GM12875 (cell line): ENCODE measurements at regions not wholly inside any gene's neighbourhood (a gene's known extent, or its start where the extent isn't known, plus 50 kb on each side); places are given as distances from the start of the nearest gene placed in this dataset.

Experiments used
- H3K4me3 ChIP-seq: one replicate; pipeline ENCODE4 v1.5.1; 2011; ENCODE audit warnings: low read depth, low read length, control low read depth
- TF ChIP-seq, protein P1 (sequence below): IDR thresholded peaks from 2 replicates; pipeline ENCODE4 v1.5.1; 2011; ENCODE audit warnings: low read depth, mild to moderate bottlenecking, control low read depth, inconsistent platforms, low read length, moderate library complexity, borderline replicate concordance; ENCODE audit not compliant: insufficient read depth

DNA sequence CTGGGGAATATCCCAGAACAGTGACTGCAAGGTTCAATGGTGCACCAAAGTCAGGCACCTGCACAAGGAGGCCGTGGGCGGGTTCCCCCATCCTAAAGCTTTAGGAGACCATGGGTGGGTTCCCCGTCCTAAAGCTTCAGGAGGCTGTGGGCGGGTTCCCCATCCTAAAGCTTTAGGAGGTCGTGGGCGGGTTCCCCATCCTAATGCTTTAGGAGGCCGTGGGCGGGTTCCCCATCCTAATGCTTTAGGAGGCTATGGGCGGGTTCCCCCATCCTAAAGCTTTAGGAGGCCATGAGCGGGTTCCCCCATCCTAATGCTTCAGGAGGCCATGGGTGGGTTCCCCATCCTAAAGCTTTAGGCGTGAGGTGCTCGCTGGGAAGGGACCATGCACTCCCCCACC is 313.3 kb downstream of the FOXL1 start:
- no peak overlapping the region for H3K4me3 ChIP-seq
- TF ChIP-seq, protein P1, sequence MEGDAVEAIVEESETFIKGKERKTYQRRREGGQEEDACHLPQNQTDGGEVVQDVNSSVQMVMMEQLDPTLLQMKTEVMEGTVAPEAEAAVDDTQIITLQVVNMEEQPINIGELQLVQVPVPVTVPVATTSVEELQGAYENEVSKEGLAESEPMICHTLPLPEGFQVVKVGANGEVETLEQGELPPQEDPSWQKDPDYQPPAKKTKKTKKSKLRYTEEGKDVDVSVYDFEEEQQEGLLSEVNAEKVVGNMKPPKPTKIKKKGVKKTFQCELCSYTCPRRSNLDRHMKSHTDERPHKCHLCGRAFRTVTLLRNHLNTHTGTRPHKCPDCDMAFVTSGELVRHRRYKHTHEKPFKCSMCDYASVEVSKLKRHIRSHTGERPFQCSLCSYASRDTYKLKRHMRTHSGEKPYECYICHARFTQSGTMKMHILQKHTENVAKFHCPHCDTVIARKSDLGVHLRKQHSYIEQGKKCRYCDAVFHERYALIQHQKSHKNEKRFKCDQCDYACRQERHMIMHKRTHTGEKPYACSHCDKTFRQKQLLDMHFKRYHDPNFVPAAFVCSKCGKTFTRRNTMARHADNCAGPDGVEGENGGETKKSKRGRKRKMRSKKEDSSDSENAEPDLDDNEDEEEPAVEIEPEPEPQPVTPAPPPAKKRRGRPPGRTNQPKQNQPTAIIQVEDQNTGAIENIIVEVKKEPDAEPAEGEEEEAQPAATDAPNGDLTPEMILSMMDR, result no peak

DNA sequence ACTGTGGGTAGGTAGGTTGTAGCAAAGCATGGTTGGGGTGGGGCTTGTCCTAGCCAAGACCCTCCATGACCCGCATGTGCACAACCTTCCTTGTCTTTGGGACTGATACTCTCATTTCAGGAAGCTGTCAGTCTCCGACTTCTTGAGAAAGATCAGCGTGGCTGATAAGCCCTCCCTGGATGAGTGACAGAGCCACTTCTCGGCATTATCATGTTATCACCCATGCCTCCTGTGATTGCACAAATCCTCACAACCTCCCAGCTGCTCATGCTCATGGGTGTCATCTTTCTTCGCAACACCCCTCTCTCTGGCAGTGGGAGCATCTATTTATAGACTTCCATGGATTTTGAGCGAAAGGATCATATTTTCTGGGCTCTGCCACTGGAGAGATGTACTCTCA is 314.2 kb downstream of the FOXL1 start:
- H3K4me3 ChIP-seq, result no peak overlapping the region
- TF ChIP-seq, protein P1, result no peak

DNA sequence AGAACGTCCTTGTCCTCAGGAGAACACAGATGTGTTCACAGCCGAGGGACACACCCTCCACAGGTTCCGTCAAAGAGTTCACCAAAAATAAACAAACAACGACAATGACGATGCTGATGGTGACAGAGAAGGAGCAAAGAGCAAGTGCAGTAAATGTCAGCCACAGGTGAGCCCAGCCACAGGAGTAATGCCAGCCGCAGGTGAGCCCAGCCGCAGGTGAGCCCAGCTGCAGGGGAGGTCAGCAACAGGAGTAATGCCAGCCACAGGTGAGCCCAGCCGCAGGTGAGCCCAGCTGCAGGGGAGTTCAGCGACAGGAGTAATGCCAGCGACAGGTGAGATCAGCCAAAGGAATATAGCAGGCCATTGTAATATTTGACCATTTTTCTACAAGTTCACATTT is 315.2 kb downstream of the FOXL1 start:
- TF ChIP-seq, protein P1, result no peak

DNA sequence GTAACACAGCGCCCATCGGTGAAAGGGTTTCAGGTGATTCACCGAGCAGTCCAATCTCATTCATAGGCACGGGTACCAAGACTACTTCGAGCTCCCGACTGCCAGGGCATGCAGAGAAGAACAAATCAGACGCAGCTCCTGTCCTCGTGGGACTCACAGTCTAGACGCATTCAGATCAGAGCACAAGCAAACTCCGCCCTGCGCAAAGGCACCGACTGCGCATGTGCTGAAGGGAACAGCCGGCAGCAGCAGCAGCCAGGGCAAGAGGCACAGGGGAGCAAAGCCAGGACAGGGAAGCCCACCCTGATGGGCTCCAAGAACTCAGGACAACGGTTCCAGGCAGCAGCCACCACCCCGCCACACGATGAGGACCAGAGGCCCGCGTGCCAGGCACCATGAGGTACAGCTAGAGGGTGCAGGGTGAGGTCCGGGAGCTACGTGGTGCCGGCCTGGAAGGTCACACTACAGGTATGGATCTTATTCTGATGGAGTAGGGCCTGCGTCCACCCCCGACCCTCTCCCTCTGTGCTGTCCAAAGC is 315.7 kb downstream of the FOXL1 start:
- TF ChIP-seq, protein P1, result no peak

More for the DNA sequence above, 315.2 kb downstream of the FOXL1 start:
- no peak overlapping the region for H3K4me3 ChIP-seq

DNA sequence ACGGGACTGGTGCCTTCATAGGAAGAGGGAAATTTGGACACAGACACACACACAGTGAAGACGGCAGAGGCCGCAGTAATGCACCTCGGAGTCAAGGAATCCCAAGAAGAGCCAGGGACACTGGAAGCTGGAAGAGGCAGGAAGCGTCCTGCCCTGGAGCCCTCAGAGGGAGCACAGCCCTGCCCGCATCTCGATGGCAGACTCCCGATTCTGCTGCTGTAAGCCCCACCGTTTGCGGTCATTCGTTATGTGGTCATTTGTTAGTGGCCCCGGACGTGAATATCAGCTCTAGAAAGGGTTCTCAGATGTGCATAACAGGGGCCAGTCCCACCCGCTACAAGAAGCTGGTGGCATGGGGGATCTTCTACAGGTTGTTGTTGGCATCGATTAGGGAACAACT is 316.6 kb downstream of the FOXL1 start:
- H3K4me3 ChIP-seq, result no peak overlapping the region
- TF ChIP-seq, protein P1, result no peak

More for the DNA sequence above, 315.7 kb downstream of the FOXL1 start:
- H3K4me3 ChIP-seq, result no peak overlapping the region

DNA sequence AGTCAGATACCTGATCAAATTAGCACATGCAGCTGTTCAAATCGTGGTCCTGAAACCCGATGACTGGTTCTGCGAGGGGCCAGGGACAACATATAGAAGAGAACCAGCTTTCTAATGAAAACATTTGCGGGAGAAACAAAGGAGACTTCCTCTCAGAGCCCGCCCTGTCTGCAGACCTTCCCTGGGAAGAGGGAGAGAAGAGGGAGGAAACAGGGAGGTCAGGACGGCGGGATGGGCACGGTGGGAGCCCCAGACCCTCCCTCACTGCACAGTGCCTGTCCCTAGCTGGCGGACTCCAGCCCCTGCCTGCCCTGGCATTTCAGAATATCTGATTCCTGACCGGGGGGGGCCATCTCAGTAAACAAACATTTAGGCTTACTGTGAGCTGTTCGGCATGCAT is 317.3 kb downstream of the FOXL1 start:
- TF ChIP-seq, protein P1, result no peak

DNA sequence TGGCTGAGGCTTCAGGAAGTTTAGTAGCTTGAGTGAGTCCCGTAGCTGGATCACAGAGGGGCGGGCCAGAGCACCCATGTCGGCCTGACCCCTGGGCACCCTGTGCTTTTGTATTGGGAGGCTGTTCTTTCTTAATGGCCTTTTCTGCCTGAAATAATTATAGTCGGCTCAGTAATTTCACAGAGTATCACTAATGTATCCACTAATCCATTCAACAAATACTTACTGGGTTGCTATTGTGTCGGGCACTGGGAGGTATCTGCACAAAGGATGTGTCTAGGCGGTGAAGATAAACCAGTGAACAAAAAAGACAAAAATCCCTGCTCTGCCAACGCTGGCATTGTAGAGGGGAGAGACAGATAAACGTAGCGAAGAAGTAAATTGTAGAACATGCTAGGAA is 318.6 kb downstream of the FOXL1 start:
- H3K4me3 ChIP-seq, result no peak overlapping the region
- TF ChIP-seq, protein P1, result no peak

More for the DNA sequence above, 317.3 kb downstream of the FOXL1 start:
- H3K4me3 ChIP-seq, result no peak overlapping the region
